Heart right ventricle (tissue), 16 donors: ENCODE measurements at regions not wholly inside any gene's neighbourhood (a gene's known extent, or its start where the extent isn't known, plus 50 kb on each side); places are given as distances from the start of the nearest gene placed in this dataset.

ENCODE experiments used
- ATAC-seq, 8 donors: fragments of 200-7000 bp; cut with Tn5 transposase; one replicate each; pipeline ENCODE4 v1.9.1; 2020; ENCODE audit warnings: mild to moderate bottlenecking in 8 of 8, moderate library complexity in 8 of 8, moderate number of reproducible peaks in 1 of 8
- DNase-seq, 2 donors: peaks; one replicate each; pipeline ENCODE4 v3.0.0-alpha.2; 2020
- H3K27ac ChIP-seq, 10 donors: fragments of 200-600 bp; sonication (generic) in 2 of 10; one replicate each; pipeline versions ENCODE4 v1.5.0 to v1.8.0; 2020 to 2022; ENCODE audit warnings: mild to moderate bottlenecking in 3 of 10
- H3K27me3 ChIP-seq, 7 donors: fragments of 200-600 bp; one replicate each; pipeline ENCODE4 v1.8.0; 2021 to 2022; ENCODE audit warnings: mild to moderate bottlenecking in 2 of 7
- H3K36me3 ChIP-seq, 9 donors: fragments of 200-600 bp; sonication (generic) in 1 of 9; one replicate each; pipeline versions ENCODE4 v1.5.0 to v1.8.0; 2020 to 2022; ENCODE audit warnings: mild to moderate bottlenecking in 2 of 9
- H3K4me1 ChIP-seq, 9 donors: fragments of 200-600 bp; sonication (generic) in 1 of 9; one replicate each; pipeline versions ENCODE4 v1.5.0 to v1.8.0; 2020 to 2022; ENCODE audit warnings: mild to moderate bottlenecking in 4 of 9
- H3K4me3 ChIP-seq, 10 donors: fragments of 200-600 bp; sonication (generic) in 2 of 10; one replicate each; pipeline versions ENCODE4 v1.5.0 to v1.8.0; 2020 to 2022; ENCODE audit warnings: mild to moderate bottlenecking in 7 of 10, moderate library complexity in 2 of 10
- H3K9me3 ChIP-seq, 11 donors: fragments of 200-600 bp in 10 of 11; sonication (generic) in 2 of 11; one replicate each; pipeline versions ENCODE4 v1.5.0 to v1.8.0; 2013 to 2022; ENCODE audit warnings: mild to moderate bottlenecking in 2 of 11, control low read depth in 1 of 11, moderate library complexity in 1 of 11
- WGBS, 2 donors: extraction: QIAGEN DNeasy Blood & Tissue Kit; methylation state at CpG; one replicate each; pipeline ENCODE4 v1.1.7; 2013; ENCODE audit warnings: inconsistent platforms in 1 of 2; 5-methylcytosine and 5-hydroxymethylcytosine counted together
- intact Hi-C, 10 donors: fragments of 100-400 bp; cut with DNase I; formaldehyde crosslinking; loops; one replicate each; pipeline versions ENCODE4 v1.11.1 to v1.14.2; 2022
- TF ChIP-seq, protein P1 (sequence below), 9 donors: fragments of 200-600 bp; sonication (generic) in 2 of 9; IDR thresholded peaks; one replicate each; pipeline versions ENCODE4 v1.5.0 to v1.8.0; 2021 to 2022; ENCODE audit warnings: antibody characterized with exemption in 9 of 9, mild to moderate bottlenecking in 5 of 9, moderate library complexity in 1 of 9
- donor health status: Arrhythmogenic right ventricular cardiomyopathy.
- donor health status: ischemic (EF 13 %, LVEDD 7.1; RV severe dilation, severe dysfunction).
- donor health status: healthy with polysubstance abuse.
- donor health status: DM: no; HTN: yes; CAD: no.
- donor health status: DM: no; HTN: no; CAD: no.
- donor health status: ischemic (EF 25% LVEDD 6.9; RV normal size, moderate dysfunction).
- donor health status: ischemic (EF 25% LVEDD 5.7; RV mildly dilated, moderate dysfunction).
- donor health status: healthy.
- donor health status: DM: yes; HTN: yes; CAD: no.
- donor health status: Ischemic cardiomyopathy.
- donor health status: ischemic (EF 35%, LVEDD 5.7; RV mildly dilated, moderate dysfunction).
- donor health status: nonischemic (EF 11% LVEDD 7.7; RV severe dilation, severe dysfunction).
- donor health status: DM: yes; HTN: yes; CAD: no.
- donor health status: PGD.
- donor health status: ischemic (EF 29% LVEDD 5.4; RV normal size, mild dysfunction).
- donor health status: nonischemic (EF 23%, LVEDD 6.1; RV moderate dilation, normal function).

DNA sequence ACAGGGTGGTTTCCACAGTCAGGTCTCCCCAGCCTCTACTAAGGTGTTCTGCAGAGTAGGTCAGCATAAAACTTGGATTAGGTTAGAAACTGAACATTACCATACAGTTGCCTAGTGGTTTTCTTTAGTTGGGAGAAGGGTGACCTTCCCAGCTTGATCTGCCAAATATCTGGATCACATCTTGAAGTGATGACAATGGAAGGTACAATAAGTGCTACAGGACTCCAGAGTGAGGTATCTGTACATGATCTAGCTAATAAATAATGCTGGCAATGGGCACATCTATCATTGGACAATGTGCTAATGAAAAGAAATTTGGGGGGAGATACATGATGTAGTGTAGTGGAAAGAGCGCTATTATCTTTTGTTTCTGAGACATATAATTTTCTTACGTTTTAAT is 54.6 kb upstream of the ACVR1 start:
- DNase-seq (no peak), ATAC-seq (peak in 3 of 8 donors; percentile 62 to 72 (median 71))
- H3K27ac ChIP-seq = no peak overlapping the region
- peaks cover 0 to 9% (median 0%) of the 10 kb centered on the region in 11 donors for H3K9me3 ChIP-seq
- TF ChIP-seq, protein P1, sequence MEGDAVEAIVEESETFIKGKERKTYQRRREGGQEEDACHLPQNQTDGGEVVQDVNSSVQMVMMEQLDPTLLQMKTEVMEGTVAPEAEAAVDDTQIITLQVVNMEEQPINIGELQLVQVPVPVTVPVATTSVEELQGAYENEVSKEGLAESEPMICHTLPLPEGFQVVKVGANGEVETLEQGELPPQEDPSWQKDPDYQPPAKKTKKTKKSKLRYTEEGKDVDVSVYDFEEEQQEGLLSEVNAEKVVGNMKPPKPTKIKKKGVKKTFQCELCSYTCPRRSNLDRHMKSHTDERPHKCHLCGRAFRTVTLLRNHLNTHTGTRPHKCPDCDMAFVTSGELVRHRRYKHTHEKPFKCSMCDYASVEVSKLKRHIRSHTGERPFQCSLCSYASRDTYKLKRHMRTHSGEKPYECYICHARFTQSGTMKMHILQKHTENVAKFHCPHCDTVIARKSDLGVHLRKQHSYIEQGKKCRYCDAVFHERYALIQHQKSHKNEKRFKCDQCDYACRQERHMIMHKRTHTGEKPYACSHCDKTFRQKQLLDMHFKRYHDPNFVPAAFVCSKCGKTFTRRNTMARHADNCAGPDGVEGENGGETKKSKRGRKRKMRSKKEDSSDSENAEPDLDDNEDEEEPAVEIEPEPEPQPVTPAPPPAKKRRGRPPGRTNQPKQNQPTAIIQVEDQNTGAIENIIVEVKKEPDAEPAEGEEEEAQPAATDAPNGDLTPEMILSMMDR (IDR thresholded peaks at IDR 0.05) = no peak
- WGBS, 2 donors = 44 to 59% methylated on average over 2 of the region's 2 CpGs
- intact Hi-C loops = no loop called here
- no peaks in the 10 kb centered on the region for H3K27me3 ChIP-seq
- peaks cover 0 to 4% (median 0%) of the 10 kb centered on the region in 9 donors for H3K4me1 ChIP-seq
- H3K36me3 ChIP-seq = no peaks in the 10 kb centered on the region
- H3K4me3 ChIP-seq = no peak overlapping the region

DNA sequence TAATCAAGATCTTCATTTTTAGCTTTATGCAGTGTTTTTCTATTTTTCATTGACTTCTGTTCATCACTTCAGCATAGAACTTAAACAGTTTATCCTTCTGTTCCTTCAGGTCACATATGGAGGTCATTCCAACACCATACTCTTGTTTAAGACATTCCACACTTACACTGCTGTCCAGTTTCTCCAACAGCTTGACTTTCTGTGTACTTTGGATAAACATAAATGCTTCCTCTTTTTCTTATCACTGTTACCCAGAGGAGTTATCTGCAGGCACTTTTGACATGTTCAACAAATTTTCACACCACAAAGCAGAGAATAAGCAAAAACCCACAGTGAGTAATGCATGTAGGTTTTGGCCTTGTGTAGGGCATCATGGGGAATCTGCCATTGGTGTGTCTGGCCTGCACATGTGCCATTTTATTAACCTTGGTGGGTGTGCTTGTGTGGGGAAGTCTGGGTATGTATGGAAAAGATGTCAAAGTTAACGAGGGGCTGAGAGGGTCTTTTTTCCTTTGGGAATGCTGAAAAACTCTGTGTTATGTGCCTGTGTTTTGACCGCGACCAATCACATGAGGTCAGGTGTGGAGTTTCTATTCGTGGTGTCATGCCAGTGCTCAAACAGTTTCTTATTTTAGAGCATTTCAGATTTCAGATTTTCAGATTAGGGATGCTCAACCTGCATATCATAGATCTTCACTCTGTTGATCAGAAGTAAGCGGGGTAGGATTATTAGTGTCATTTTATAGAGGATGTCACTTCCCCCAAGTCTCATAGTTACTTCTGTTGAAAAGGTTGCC is 53.9 kb upstream of the ACVR1 start:
- intact Hi-C loops = no loop called here
- Histone ChIP-seq H3K9me3 (peaks cover 0 to 9% (median 0%) of the 10 kb centered on the region in 11 donors), H3K4me3 (no peak overlapping the region), H3K4me1 (peaks cover 0 to 4% (median 0%) of the 10 kb centered on the region in 9 donors), H3K27ac (no peak overlapping the region), H3K27me3 (no peaks in the 10 kb centered on the region), H3K36me3 (no peaks in the 10 kb centered on the region)
- TF ChIP-seq, protein P1 (IDR thresholded peaks at IDR 0.05) = no peak
- DNase-seq = no peak
- no peak for ATAC-seq
- WGBS, 2 donors = 75 to 77% methylated on average over 5 of the region's 5 CpGs

DNA sequence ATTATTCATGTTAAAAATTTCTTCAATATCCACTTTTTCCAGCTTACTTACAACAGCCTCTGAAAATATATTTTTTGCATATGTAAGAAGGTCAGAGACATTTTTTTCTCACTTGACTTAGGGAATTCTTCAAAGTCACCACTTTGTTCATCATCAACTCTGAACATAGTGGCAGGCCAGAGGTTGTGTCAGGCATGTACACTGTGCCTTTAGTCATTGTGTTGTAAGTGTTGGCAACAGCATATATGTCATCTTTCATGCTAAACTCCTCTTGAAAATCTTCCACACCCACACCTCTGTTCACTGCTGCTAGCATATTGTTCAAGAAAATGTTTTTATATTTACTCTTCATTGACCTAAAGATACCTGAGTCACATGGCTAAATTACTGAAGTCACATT is 52.2 kb upstream of the ACVR1 start:
- H3K27ac ChIP-seq = no peak overlapping the region
- intact Hi-C loops = no loop called here
- DNase-seq (no peak), ATAC-seq (no peak)
- H3K4me3 ChIP-seq = no peak overlapping the region
- H3K9me3 ChIP-seq = peaks cover 0 to 9% (median 0%) of the 10 kb centered on the region in 11 donors
- H3K27me3 ChIP-seq = no peaks in the 10 kb centered on the region
- peaks cover 0 to 4% (median 0%) of the 10 kb centered on the region in 9 donors for H3K4me1 ChIP-seq
- TF ChIP-seq, protein P1 (IDR thresholded peaks at IDR 0.05) = no peak
- no peaks in the 10 kb centered on the region for H3K36me3 ChIP-seq

DNA sequence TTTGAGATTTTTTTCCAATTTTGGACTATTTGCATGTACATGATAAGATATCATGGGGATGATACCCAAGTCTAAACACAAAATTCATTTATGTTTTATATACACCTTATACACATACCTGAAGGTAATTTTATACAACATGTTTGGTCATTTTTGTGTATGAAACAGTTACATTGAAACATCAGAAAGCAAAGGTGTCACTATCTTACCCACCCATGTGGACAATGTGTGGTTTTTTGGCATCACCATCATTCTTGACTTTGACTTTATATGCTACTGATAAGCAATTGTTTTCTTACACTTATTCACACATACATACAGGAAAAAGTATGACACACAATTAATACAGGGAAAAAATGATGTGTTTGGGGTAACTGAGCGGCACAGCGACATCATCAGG is 51.0 kb upstream of the ACVR1 start:
- Histone ChIP-seq H3K27ac (no peak overlapping the region), H3K9me3 (peaks cover 0 to 9% (median 0%) of the 10 kb centered on the region in 11 donors), H3K4me1 (peaks cover 0 to 4% (median 0%) of the 10 kb centered on the region in 9 donors), H3K36me3 (no peaks in the 10 kb centered on the region), H3K27me3 (no peaks in the 10 kb centered on the region), H3K4me3 (no peak overlapping the region)
- DNase-seq (no peak), ATAC-seq (no peak)
- TF ChIP-seq, protein P1 (IDR thresholded peaks at IDR 0.05) = no peak
- intact Hi-C loops = no loop called here
- WGBS, 2 donors = 94 to 98% methylated on average over 2 of the region's 2 CpGs
